HG02943 (cell line): ENCODE measurements at regions not wholly inside any gene's neighbourhood (a gene's known extent, or its start where the extent isn't known, plus 50 kb on each side); places are given as distances from the start of the nearest gene placed in this dataset.

Experiments
- ATAC-seq: cut with Tn5 transposase; IDR thresholded peaks from one replicate; pipeline ENCODE4 v1.9.1; 2021; ENCODE audit warnings: mild to moderate bottlenecking, low read depth, moderate library complexity; ENCODE audit not compliant: unreplicated experiment

DNA sequence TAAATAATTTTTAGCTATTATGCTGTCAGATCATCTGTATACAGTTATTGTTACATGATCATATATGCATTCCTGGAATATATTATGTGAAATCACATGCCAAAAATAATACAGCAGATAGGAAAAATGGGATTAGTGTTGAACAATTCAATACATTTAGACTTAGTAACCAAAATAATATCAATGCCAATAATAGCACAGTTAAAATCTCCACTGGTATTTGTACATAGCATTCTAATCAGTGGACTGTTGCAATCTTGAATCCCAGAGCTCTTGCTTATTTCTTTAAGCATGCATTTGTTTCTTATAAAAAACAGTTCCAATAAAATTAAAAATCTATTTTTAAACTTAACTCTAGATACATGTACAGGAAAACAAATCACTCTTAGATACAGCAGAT, 2772.2 kb downstream of the PCDH9 start:
- ATAC-seq, result no peak

DNA sequence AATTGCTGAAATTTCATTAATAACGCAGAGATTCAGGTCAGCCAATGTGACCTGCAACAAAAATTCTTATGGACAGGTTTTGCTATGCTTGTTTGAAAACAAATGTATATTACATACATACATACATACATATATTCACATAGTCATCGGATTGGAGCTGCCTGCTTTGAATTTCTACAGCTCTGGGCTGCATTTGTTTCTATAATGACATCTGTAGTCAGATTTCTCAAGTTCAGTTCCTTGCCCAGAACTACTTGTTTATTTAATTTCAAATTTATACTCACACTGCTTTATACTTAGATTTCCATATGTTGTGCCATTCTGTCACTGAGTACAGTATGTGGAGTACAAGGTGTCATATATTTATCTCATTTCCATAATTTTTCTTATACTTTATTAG, 2775.0 kb downstream of the PCDH9 start:
- ATAC-seq, result no peak

DNA sequence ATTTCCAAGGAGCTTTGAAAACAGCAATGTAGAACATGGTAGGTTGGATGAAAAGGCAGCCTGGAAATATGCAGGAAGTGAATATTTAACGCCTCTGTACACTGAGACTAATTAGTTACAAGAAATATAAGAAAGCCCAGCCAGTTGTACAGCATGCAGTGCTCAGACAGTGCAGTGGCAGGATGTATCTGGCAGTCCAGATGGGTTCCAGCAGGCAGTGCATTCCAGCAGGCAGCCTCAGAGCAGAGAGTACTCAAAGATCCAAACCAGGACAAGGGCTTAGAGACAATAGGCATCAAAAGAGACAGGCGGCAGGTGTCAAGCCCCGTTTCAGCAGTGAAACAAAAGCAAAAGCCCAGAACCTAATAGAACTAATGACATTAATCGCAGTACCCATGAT, 2776.3 kb downstream of the PCDH9 start:
- ATAC-seq, result no peak

DNA sequence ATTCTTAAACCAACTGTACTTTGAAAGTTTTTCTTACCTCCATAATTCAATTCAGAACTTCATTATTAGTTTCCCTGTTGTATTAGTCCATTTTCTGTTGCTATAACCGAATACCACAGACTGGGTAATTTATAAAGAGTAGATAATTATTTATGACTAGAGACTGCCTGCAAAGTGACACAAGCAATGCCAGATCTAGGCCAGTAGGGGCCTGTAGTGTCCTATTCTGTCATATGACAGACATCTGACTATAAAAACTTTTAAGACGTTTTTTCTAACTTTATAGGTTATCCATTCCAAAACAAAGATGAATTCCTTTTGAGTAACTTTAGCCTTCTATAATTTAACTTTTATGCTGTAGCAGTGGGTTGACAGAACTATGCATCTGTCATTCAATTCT, 2783.8 kb downstream of the PCDH9 start:
- ATAC-seq, result no peak

DNA sequence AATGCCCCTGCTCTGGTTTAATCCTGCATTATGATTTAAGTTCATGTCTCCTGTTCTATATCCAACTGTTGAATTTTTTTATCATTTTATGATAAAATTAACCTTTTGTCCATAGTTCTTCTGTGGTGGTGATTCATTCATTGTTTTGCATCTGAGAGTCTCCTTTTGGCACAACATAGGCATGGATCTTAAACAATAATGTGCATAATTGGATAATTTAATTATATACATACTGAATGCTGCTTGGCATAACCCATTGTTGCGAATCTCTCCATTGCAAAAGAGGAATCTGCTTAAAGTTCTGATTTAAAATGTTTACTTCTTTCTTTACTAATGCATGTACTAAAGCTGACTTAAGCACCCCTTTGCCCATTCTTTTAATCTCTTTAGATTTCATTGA, 2788.4 kb downstream of the PCDH9 start:
- no peak for ATAC-seq

DNA sequence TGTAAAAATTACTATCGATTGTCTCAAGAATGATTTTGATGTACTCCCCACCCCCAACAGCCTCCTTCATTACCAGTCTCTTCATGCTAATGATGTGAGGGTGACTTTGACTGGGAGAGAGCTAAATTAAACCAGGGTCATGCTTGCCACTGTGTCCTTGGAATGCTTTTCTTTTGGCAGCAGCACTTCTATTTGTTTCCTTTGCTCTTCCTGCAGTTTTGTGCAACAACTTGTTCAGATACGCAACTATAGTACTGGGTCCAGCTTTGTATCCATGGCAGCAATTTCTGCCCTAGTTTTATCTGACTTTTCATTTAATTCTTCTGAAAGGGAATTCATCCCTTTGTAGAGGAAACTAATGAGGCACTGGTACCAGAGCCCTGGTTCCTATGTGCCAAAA, 2792.1 kb downstream of the PCDH9 start:
- ATAC-seq, result no peak

DNA sequence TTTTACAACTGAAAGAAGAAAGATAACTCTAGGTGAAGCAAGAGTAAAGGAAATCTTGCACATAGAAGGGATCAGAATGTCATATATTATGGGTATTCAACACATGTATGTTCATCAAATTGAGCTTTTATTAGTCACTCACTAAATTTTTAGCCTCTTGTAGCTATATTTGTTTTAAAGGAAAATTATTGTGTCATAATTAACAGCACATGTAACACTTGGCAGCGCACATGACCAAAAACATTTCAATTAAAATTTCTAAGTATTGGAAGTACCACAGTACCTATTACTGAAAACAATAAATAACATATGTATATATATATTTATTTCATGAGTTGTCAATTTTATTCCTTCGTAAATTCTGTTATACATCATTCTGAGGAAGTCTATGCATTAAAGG, 2800.4 kb downstream of the PCDH9 start:
- ATAC-seq, result no peak

DNA sequence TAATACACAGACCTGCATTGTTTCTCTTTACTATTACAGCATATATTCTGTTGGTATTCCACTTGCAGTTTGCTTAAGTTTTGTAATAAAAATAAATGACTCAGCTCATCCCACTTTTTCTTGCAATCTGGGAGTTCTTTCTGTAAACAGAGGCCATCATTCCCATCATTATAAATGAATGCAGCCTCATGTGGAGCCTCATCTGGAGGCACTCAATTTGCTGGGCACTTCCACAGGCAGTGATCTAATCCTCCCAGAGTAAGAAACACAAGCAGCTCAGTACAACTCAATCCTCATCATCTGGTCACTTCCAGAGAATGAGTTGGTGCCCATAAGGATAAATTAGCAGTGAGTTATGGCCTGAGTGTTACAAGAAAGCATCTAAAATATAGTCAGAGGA, 2801.9 kb downstream of the PCDH9 start:
- ATAC-seq, result no peak

DNA sequence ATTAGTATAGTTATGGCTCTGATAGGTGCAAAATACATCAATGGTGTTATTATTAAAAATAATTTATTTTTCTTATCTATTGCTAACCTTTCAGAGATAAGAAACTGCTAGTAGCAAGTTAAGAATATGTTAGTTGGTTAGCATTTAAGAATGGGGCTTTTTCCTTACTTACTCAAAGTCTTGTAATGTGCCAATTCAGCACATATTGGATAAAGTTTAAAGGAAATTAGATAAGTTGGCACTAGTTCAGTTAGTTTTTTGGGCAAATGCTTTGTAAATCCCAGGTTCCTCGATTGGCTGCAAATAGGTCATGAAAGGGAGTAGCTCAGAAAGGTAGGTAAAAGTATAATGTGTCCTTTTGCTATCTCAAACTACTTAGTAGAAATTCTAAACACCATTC, 2806.7 kb downstream of the PCDH9 start:
- no peak for ATAC-seq

DNA sequence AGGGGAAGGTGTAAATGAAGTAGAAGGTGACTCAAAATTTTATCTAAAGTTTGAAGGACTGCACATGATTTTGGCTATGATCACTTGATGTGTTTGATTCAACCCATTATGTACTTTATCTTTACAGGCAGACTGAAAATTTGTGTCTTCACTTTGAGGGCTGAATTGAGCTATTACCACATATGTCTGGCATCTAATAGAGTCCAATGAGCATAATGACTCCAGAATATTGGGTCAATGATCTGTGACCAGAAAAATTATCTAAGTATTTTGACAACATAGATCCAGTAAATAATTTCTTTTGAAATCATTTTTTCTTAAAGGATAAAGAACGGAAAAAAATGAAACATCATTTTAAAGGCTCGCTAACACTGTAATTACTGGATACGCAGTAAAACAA, 2810.0 kb downstream of the PCDH9 start:
- no peak for ATAC-seq

DNA sequence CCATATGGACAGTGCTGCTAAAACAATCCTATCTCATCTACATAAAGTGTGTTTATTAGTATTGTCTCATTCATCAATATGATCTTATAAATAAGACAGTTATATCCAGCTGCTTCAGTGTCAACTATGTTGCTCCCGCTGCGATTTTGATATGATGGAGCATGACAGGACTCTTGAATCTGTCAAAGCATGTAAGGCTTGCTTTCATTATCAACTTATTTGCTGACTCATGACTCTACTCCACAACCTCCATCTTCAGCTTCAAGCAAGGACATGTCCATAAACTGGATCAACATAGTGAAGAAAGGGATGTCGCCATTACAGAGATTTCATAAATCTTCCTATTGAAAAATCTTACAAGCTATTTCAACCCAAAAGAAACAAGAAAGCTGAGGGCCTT, 2812.6 kb downstream of the PCDH9 start:
- no peak for ATAC-seq

DNA sequence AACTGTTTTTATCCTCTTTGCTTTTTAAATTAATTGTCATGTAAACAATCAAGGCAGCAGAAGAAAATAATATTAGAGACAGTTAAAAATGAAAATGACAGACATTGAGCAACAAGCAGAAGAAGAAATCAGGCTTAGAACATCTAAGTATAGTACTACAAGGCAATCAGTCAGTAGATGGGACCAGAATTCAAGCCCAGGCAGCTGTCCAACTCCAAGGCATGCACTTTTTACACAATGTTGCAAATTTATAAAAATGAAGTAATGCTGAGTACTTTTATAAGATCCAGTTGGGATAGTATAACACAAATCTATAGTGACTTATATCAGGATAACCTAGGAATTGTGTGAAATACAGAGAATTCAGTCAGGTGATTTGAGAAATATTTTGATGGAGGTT, 2815.8 kb downstream of the PCDH9 start:
- no peak for ATAC-seq

DNA sequence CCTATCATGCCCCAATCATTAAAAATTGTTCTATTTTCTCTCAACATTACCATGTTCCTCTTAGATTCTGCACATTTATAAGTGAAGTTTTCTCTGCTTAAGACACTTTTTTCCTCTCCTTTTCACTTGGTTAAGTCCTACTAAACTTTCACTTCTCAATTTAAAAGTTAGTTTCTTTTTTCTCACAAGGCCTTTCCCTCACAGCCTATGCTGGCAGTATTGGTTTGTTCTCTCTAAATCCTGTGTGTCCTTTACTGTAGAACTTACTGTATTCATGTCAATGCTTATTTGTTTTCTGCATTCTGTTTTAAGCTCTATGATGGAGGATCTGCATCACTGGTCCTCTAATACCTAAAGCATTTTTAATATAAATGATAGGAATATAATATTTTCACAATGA, 2816.6 kb downstream of the PCDH9 start:
- no peak for ATAC-seq

DNA sequence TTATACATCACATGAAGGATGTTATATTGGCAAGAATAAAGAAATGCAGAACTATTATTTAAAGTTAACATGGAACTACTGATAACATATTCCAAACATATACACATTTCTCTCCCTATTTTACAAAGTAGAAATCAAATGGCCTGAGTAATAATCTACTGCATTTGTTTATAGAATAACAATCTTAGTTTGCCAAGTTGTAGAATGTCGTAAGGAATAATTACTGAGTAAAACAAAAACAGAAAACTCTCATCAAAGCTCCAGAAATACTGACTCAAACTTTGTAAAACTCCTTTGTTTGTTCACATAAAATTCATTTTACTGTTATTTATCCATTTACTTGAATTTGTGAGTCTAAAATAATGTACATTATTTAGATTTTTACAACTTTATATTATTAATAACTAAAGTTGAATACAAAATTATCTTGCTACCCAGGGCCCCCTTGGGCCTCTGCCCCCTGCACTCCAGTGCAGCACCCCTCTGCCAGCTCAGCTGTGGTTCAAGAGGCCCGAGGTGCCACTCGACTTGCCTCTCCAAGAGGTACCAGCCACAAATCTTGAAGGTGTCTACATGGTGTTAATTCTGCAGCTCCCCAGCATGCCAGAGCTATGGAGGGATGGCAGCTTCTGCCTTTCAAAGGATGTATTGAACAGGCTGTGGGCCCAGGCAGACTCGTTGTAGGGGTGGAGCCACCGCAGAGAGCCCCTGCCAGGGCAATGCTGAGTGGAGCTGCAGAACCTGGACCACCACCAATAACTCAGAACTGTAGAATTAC, 2819.7 kb downstream of the PCDH9 start:
- no peak for ATAC-seq

DNA sequence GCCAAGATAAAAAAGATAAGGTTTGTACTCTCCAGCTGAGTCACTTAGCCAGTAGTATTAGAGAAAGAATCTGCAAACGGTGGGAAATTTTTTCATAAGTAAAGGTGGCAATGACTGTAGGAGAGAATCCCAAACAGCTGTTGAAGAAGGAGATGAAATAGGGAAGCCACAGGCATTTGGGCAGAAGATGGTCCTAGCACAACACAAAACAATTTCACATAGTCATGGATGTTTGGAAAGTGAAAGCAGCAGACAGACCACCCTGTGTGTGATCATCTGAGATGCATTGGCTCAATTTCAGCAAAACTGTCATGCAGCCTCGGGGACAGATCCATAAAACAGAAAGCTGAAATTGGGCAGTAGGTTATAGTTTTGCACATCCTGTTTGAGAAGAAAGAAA, 2832.4 kb downstream of the PCDH9 start:
- ATAC-seq, result no peak

DNA sequence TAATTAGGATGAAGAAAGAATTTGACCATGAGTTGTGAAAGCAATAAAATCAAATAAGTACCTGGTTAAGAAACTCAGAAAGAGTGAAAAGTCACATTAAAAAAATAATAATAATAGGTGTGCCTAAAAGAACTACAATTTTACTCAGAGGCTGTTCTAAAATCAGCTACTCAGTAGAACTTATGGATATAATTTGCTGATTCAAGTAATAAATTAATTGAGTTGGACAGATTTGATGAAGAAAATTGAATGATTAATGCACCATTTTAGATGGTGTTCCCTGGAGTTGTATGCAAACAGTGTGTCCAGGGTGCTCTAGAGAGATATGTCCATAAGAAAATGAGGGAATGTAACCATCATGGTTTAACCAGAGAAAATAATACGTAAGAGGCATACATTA, 2852.5 kb downstream of the PCDH9 start:
- ATAC-seq, result no peak

DNA sequence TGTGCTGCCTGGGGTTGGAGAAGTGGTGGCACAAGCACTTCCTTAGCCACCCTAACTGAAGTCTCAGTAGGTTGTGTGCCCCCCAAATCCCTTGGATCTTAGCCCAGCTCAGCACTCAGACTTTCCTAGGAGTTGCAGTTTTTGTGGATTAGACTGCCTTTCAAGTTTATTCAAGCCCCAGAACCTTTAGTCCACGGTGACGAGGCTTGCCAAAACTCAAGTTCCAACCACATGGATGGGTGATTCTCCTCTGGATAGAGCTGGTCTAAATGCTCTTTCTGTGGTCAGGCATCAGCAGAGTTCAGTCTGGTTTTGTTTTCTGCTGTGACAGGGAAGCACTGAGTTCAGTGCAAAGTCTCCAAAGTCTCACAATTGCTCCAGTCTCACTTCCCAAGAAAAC, 2858.7 kb downstream of the PCDH9 start:
- no peak for ATAC-seq

DNA sequence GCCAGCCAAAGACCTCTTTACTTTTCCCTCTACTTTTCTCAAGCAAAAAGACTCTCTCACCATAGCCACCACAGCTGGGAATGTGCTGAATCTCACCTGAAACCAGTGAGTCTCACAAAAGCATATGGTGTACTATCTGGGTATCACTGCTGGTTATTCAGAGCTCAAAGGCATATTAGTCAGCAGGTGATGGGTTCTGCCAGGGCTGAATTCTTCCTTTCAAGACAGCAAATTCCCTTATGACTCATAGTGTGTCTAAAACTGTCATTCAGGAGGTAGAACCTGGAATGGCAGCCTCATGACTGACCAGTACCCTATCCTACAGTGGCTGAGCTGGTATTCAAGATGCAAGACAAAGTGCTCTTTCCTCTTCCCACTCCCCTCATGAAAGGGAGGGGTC, 2859.1 kb downstream of the PCDH9 start:
- ATAC-seq, result no peak

DNA sequence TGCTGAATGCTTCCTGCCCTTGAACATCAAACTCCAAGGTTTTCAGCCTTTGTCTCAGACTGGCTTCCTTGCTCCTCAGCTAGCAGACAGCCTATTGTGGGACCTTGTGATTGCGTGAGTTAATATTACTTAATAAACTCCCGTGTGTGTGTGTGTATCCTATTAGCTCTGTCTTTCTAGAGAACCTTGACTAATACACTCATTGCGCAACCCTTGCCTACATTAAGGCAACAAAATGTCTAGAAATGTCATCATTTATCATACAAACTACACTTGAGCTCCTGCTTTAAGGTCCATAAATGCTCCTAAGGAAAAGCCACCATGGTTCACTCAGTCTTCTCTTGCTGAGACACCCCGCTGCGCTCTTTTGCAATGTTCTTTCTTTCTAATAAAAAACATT, 2861.0 kb downstream of the PCDH9 start:
- ATAC-seq, result no peak

DNA sequence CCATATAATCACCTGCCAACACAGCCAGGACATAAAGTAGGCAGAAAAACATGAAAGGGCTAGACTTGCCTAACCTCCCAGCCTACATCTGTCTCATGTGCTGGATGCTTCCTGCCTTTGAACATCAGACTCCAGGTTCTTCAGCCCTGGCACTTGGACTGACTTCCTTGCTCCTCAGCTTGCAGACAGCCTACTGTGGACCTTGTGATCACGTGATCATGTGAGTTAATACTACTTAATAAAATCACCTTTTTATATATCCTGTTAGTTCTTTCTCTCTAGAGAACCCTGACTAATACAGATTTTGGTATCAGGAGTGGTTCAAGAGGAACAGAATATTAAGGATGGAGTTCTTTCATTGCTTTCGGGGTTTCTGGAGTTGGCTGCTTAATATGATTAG, 2867.6 kb downstream of the PCDH9 start:
- ATAC-seq, result no peak

DNA sequence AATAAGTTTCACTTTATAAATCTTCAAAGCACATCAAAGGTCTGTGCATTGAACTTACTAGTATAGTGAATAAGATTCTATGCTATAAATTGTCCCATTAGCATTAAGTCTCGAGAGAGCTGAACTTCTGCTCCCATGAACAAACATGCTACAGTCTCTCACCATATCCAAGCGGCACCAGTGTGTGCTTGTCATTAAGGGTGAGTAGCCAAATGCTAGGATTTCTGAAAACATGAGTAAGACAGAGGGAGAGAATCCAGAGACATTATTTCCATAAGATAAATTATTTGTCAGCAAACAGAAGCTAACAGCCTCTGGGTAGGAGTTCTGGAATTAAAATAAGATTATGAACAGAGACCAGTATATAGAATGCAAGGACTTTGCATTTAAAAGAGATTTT, 2882.5 kb downstream of the PCDH9 start:
- ATAC-seq, result no peak

DNA sequence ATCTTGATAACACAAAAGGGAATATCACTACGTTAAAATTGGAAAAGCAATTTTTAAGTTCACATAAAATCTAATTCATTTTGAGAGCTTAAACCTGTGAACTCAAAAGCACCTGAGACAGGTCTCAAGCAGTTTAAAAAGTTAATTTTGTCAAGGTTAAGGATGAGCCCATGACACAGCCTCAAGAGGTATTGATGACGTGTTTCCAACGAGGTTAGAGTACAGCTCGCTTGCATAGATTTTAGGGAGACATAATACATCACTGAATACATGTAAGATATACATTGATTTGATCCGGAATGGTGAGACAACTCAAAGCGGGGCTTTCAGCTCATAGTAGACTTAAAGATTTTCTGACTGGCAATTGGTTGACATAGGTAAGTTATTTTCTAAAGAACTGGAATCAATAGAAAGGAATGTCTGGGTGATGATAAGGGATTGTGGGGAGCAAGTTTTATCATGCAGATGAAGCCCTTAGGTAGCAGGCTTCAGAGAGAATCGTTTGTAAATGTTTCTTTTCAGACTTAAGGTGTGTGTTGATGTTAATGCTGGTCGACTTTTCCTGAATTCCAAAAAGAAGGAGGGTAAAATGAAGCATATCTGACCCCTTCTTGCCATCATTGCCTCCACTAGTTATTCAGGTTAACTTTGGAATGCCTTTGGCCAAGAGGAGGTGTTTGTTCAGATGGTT, 2890.6 kb downstream of the PCDH9 start:
- ATAC-seq, result no peak
